ENCODE measurements at regions not wholly inside any gene's neighbourhood (a gene's known extent, or its start where the extent isn't known, plus 50 kb on each side); places are given as distances from the start of the nearest gene placed in this dataset.

GRCh38 chr10:47127188-47127785, 172.7 kb upstream of the GDF10 start:
- Histone ChIP-seq H3K9me3 (ENCODE audit: control insufficient read depth, insufficient read depth, low read depth, low read length) (no peaks in the 10 kb centered on the region), H3K4me3 (ENCODE audit: low read depth, low read length) (no peak overlapping the region), H3K27ac (ENCODE audit: extremely low read depth, low read depth, low read length) (no peak overlapping the region), H3K4me1 (ENCODE audit: control insufficient read depth, insufficient read depth, low read length) (no peaks in the 10 kb centered on the region), H3K36me3 (ENCODE audit: control insufficient read depth in 2 of 2, insufficient read depth in 1 of 2, low read length in 2 of 2) (no peaks in the 10 kb centered on the region)
- TF ChIP-seq ZNF626 (tag by site-specific recombination; IDR thresholded peaks at IDR 0.05), result no peak
- no peak for TF ChIP-seq ZNF138 (tag by site-specific recombination; IDR thresholded peaks at IDR 0.05; ENCODE audit: borderline replicate concordance)
- no peak for TF ChIP-seq BCL11B (tag by site-specific recombination; IDR thresholded peaks at IDR 0.05; ENCODE audit: low read depth)
- TF ChIP-seq, protein P1, sequence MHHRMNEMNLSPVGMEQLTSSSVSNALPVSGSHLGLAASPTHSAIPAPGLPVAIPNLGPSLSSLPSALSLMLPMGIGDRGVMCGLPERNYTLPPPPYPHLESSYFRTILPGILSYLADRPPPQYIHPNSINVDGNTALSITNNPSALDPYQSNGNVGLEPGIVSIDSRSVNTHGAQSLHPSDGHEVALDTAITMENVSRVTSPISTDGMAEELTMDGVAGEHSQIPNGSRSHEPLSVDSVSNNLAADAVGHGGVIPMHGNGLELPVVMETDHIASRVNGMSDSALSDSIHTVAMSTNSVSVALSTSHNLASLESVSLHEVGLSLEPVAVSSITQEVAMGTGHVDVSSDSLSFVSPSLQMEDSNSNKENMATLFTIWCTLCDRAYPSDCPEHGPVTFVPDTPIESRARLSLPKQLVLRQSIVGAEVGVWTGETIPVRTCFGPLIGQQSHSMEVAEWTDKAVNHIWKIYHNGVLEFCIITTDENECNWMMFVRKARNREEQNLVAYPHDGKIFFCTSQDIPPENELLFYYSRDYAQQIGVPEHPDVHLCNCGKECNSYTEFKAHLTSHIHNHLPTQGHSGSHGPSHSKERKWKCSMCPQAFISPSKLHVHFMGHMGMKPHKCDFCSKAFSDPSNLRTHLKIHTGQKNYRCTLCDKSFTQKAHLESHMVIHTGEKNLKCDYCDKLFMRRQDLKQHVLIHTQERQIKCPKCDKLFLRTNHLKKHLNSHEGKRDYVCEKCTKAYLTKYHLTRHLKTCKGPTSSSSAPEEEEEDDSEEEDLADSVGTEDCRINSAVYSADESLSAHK (tag by site-specific recombination; IDR thresholded peaks at IDR 0.05), result no peak
- TF ChIP-seq ZNF202 (tag by site-specific recombination; IDR thresholded peaks at IDR 0.05; ENCODE audit: borderline replicate concordance), result no peak
- no peak for TF ChIP-seq ZNF341 (tag by site-specific recombination; IDR thresholded peaks at IDR 0.05; ENCODE audit: low read depth)
- no peak for TF ChIP-seq ZNF274 (IDR thresholded peaks at IDR 0.05; ENCODE audit: low read length)
- TF ChIP-seq ZNF274 (tag by site-specific recombination; IDR thresholded peaks at IDR 0.05; ENCODE audit: borderline replicate concordance), result no peak
- TF ChIP-seq ZNF239 (tag by site-specific recombination; IDR thresholded peaks at IDR 0.05), result no peak
- no peak for TF ChIP-seq ZNF777 (tag by site-specific recombination; IDR thresholded peaks at IDR 0.05; ENCODE audit: borderline replicate concordance)
- no peak for TF ChIP-seq SP7 (tag by site-specific recombination; IDR thresholded peaks at IDR 0.05)
- TF ChIP-seq, protein P2, sequence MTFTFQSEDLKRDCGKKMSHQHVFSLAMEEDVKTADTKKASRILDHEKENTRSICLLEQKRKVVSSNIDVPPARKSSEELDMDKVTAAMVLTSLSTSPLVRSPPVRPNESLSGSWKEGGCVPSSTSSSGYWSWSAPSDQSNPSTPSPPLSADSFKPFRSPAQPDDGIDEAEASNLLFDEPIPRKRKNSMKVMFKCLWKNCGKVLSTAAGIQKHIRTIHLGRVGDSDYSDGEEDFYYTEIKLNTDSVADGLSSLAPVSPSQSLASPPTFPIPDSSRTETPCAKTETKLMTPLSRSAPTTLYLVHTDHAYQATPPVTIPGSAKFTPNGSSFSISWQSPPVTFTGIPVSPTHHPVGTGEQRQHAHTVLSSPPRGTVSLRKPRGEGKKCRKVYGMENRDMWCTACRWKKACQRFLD (tag by site-specific recombination; IDR thresholded peaks at IDR 0.05), result no peak
- TF ChIP-seq ZNF580 (tag by site-specific recombination; IDR thresholded peaks at IDR 0.05), result no peak
- no peak for TF ChIP-seq ZFP3 (tag by site-specific recombination; IDR thresholded peaks at IDR 0.05; ENCODE audit: low read depth)
- ChIA-PET POLR2A (no interaction called here), CTCF (interaction anchor here (0.7 kb wide), 1 partner anchor 16 kb away, joined by 4 read pairs; no protein-coding TSS in a partner anchor)

DNA sequence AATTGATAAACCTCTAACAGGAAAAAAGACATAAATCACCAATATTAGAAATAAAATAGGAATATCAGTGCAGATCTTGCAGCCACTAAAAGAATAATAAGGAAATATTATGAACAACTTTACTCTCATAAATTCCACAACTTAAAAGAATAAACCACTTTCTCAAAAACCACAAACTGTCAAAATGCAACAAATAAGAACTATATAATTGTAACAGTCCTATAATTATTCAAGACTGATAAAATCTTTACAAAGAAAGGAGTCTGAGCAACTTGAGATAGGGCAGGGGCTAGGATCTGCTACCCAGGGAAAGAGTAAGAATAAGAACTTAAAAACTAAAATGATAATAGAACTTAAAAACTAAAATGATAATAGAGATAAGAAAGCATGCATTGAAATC, 169.5 kb upstream of the GDF10 start:
- TF ChIP-seq BCL11A (tag by site-specific recombination; IDR thresholded peaks at IDR 0.05; ENCODE audit: low read depth), result no peak
- ChIA-PET POLR2A (no interaction called here), CTCF (interaction anchor here (0.7 to 0.8 kb wide), 3 partner anchors 26 to 1879 kb away, joined by 3 to 6 read pairs (median 3); no protein-coding TSS in a partner anchor)
- H3K4me3 ChIP-seq (ENCODE audit: low read depth, low read length), result no peak overlapping the region
- no peak overlapping the region for H3K27ac ChIP-seq (ENCODE audit: extremely low read depth, low read depth, low read length)
- no peaks in the 10 kb centered on the region for H3K9me3 ChIP-seq (ENCODE audit: control insufficient read depth, insufficient read depth, low read depth, low read length)
- H3K4me1 ChIP-seq (ENCODE audit: control insufficient read depth, insufficient read depth, low read length), result no peaks in the 10 kb centered on the region
- H3K36me3 ChIP-seq (ENCODE audit: control insufficient read depth in 2 of 2, insufficient read depth in 1 of 2, low read length in 2 of 2), result no peaks in the 10 kb centered on the region

GRCh38 chr10:47133871-47134570, 166.0 kb upstream of the GDF10 start:
- H3K27ac ChIP-seq (ENCODE audit: extremely low read depth, low read depth, low read length), result no peak overlapping the region
- TF ChIP-seq ZNF10 (tag by site-specific recombination; IDR thresholded peaks at IDR 0.05) (no peak), ZNF157 (tag by site-specific recombination; IDR thresholded peaks at IDR 0.05) (no peak), MZF1 (tag by site-specific recombination; IDR thresholded peaks at IDR 0.05; ENCODE audit: borderline replicate concordance) (no peak), ZNF146 (tag by site-specific recombination; IDR thresholded peaks at IDR 0.05) (no peak), ZNF621 (tag by site-specific recombination; IDR thresholded peaks at IDR 0.05) (no peak), ZNF664 (tag by site-specific recombination; IDR thresholded peaks at IDR 0.05) (no peak)
- H3K4me3 ChIP-seq (ENCODE audit: low read depth, low read length), result no peak overlapping the region
- H3K36me3 ChIP-seq (ENCODE audit: control insufficient read depth in 2 of 2, insufficient read depth in 1 of 2, low read length in 2 of 2), result no peaks in the 10 kb centered on the region
- H3K4me1 ChIP-seq (ENCODE audit: control insufficient read depth, insufficient read depth, low read length), result no peaks in the 10 kb centered on the region
- no peaks in the 10 kb centered on the region for H3K9me3 ChIP-seq (ENCODE audit: control insufficient read depth, insufficient read depth, low read depth, low read length)
- POLR2A ChIA-PET, result no interaction called here
- CTCF ChIA-PET, result interaction anchor here (0.6 kb wide), 1 partner anchor 28 kb away, joined by 3 read pairs; no protein-coding TSS in a partner anchor

All from HEK293 (cell line).